DMS 273 (cell line): ENCODE measurements at regions not wholly inside any gene's neighbourhood (a gene's known extent, or its start where the extent isn't known, plus 50 kb on each side); places are given as distances from the start of the nearest gene placed in this dataset.
"Not testable (repeated sequence)": the region's sequence is repeated elsewhere in the genome, so short reads cannot be mapped to it uniquely, and the experiment has no call there.

ENCODE experiments used
- DNase-seq: peaks from one replicate; lab custom pipeline; 2025; ENCODE audit not compliant: unreplicated experiment; lab: John Stamatoyannopoulos, UW

- DNase-seq: peak; percentile 0
Observed at GRCh38 chr12:62021808-62022207, 238.4 kb upstream of the USP15 start.

GRCh38 chr12:62028536-62028935 is 231.7 kb upstream of the USP15 start:
- DNase-seq: no peak

GRCh38 chr12:62032870-62033269 is 227.3 kb upstream of the USP15 start:
- DNase-seq: no peak

- DNase-seq: no peak
Observed at GRCh38 chr12:62044450-62045135, 215.6 kb upstream of the USP15 start.

- no peak for DNase-seq
Observed at GRCh38 chr12:62045211-62045610, 215.0 kb upstream of the USP15 start.

GRCh38 chr12:62050785-62051184 is 209.4 kb upstream of the USP15 start:
- DNase-seq: no peak

GRCh38 chr12:62069976-62070375 is 190.2 kb upstream of the USP15 start:
- DNase-seq: no peak

GRCh38 chr12:62073236-62073635 is 187.0 kb upstream of the USP15 start:
- not testable (repeated sequence) for DNase-seq

- DNase-seq: no peak
Observed at GRCh38 chr12:62075870-62076269, 184.3 kb upstream of the USP15 start.

GRCh38 chr12:62078020-62078419 is 182.2 kb upstream of the USP15 start:
- no peak for DNase-seq

GRCh38 chr12:62082448-62082847 is 177.8 kb upstream of the USP15 start:
- no peak for DNase-seq

GRCh38 chr12:62098132-62098531 is 162.1 kb upstream of the USP15 start:
- DNase-seq: no peak

- no peak for DNase-seq
Observed at GRCh38 chr12:62103748-62104147, 156.5 kb upstream of the USP15 start.

GRCh38 chr12:62106547-62107185 is 153.5 kb upstream of the USP15 start:
- no peak for DNase-seq

GRCh38 chr12:62113366-62114011 is 146.7 kb upstream of the USP15 start:
- no peak for DNase-seq

- no peak for DNase-seq
Observed at GRCh38 chr12:62116986-62117385, 143.2 kb upstream of the USP15 start.

- DNase-seq: peak; percentile 37
Observed at GRCh38 chr12:62123721-62124203, 136.4 kb upstream of the USP15 start.

GRCh38 chr12:62127516-62127915 is 132.7 kb upstream of the USP15 start:
- DNase-seq: no peak

GRCh38 chr12:62128175-62128975 is 131.8 kb upstream of the USP15 start:
- no peak for DNase-seq

GRCh38 chr12:62129291-62129690 is 130.9 kb upstream of the USP15 start:
- no peak for DNase-seq

GRCh38 chr12:62130402-62130801 is 129.8 kb upstream of the USP15 start:
- no peak for DNase-seq
